Pancreas (tissue), 10 donors: ENCODE measurements at regions not wholly inside any gene's neighbourhood (a gene's known extent, or its start where the extent isn't known, plus 50 kb on each side); places are given as distances from the start of the nearest gene placed in this dataset.

Experiments
- ATAC-seq, 4 donors: fragments of 200-7000 bp; cut with Tn5 transposase; one replicate each; pipeline versions ENCODE4 v1.8.0 to v1.9.1; 2020; ENCODE audit warnings: mild to moderate bottlenecking in 4 of 4, moderate library complexity in 4 of 4
- DNase-seq, 6 donors: peaks; one replicate each; pipeline ENCODE4 v3.0.0-alpha.2; 2020
- FAIRE-seq: peaks from 2 replicates; lab custom pipeline; 2012; peaks lifted over from hg19 to GRCh38; lab: Jason Lieb, UNC
- H3K27ac ChIP-seq, 4 donors: fragments of 200-600 bp; sonication (generic); 1 replicate in 3 of 4; 2 replicates in 1 of 4; pipeline versions ENCODE4 v1.5.0 to v1.8.0; 2020
- H3K27me3 ChIP-seq, 4 donors: fragments of 200-600 bp; one replicate each; pipeline ENCODE4 v1.8.0; 2021
- H3K36me3 ChIP-seq, 3 donors: fragments of 200-600 bp; sonication (generic) in 1 of 3; one replicate each; pipeline versions ENCODE4 v1.5.0 to v1.8.0; 2020 to 2021
- H3K4me1 ChIP-seq, 3 donors: fragments of 200-600 bp; one replicate each; pipeline ENCODE4 v1.8.0; 2021
- H3K4me3 ChIP-seq, 4 donors: fragments of 200-600 bp; sonication (generic) in 2 of 4; one replicate each; pipeline versions ENCODE4 v1.5.0 to v1.8.0; 2020 to 2021
- H3K9me3 ChIP-seq, 4 donors: fragments of 200-600 bp; one replicate each; pipeline ENCODE4 v1.8.0; 2021
- WGBS, 2 donors: extraction: QIAGEN DNeasy Blood & Tissue Kit; methylation state at CpG; one replicate each; pipeline ENCODE4 v1.1.7; 2013; 5-methylcytosine and 5-hydroxymethylcytosine counted together
- intact Hi-C, 3 donors: fragments of 100-400 bp; cut with DNase I; formaldehyde crosslinking; loops; one replicate each; pipeline versions ENCODE4 v1.11.1 to v1.14.2; 2022
- TF ChIP-seq, protein P1 (sequence below), 4 donors: fragments of 200-600 bp; sonication (generic) in 3 of 4; IDR thresholded peaks; one replicate each; pipeline versions ENCODE4 v1.5.0 to v1.8.0; 2021; ENCODE audit warnings: antibody characterized with exemption in 4 of 4
- donor health status: healthy with polysubstance abuse.
- donor health status: DM: no; HTN: no; CAD: no; lungs with moderate emphysema.
- donor health status: DM: no; HTN: no; CAD: no.
- donor health status: control.
- donor health status: control.
- donor health status: Bipolar disorder and iron deficiency.
- donor health status: DM: yes; HTN: yes; CAD: no.
- donor health status: DM: no; HTN: no; CAD: no.
- donor health status: DM: no; HTN: no; CAD: no.
- donor health status: DM: yes; HTN: yes; CAD: no.

DNA sequence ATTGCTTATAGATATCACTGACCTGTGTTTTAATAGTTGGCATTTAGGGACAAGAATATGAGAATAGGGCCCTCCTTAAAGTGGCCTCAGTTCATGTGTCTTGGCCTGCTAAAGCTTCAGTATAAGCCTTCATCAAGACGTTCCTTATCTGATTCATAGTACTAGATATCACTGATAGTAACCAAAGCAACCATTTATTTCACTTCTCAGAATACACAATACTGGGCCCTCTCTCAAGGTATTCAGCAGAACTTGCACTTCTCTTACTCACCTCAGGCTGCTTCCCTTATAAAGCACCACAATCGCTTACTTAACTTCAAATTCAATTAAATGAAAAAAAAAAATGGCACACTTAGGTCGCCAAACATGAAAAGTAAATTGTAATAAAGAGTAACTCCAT lies 259.4 kb upstream of the PCDH7 start:
- intact Hi-C loops, result no loop called here
- no peaks in the 10 kb centered on the region for H3K36me3 ChIP-seq
- 28 to 29% methylated on average over 3 of the region's 3 CpGs for WGBS, 2 donors
- DNase-seq (no peak), ATAC-seq (no peak), FAIRE-seq (no peak)
- no peaks in the 10 kb centered on the region for H3K9me3 ChIP-seq
- H3K4me3 ChIP-seq, result no peak overlapping the region
- no peak overlapping the region for H3K27ac ChIP-seq
- H3K4me1 ChIP-seq, result no peaks in the 10 kb centered on the region
- TF ChIP-seq, protein P1, sequence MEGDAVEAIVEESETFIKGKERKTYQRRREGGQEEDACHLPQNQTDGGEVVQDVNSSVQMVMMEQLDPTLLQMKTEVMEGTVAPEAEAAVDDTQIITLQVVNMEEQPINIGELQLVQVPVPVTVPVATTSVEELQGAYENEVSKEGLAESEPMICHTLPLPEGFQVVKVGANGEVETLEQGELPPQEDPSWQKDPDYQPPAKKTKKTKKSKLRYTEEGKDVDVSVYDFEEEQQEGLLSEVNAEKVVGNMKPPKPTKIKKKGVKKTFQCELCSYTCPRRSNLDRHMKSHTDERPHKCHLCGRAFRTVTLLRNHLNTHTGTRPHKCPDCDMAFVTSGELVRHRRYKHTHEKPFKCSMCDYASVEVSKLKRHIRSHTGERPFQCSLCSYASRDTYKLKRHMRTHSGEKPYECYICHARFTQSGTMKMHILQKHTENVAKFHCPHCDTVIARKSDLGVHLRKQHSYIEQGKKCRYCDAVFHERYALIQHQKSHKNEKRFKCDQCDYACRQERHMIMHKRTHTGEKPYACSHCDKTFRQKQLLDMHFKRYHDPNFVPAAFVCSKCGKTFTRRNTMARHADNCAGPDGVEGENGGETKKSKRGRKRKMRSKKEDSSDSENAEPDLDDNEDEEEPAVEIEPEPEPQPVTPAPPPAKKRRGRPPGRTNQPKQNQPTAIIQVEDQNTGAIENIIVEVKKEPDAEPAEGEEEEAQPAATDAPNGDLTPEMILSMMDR (IDR thresholded peaks at IDR 0.05), result no peak
- H3K27me3 ChIP-seq, result no peaks in the 10 kb centered on the region

- ATAC-seq, result no peak
- 51 to 52% methylated on average over 5 of the region's 5 CpGs for WGBS, 2 donors
- Histone ChIP-seq H3K27ac (no peak overlapping the region), H3K4me1 (no peaks in the 10 kb centered on the region), H3K4me3 (no peak overlapping the region), H3K9me3 (no peaks in the 10 kb centered on the region), H3K36me3 (no peaks in the 10 kb centered on the region), H3K27me3 (no peaks in the 10 kb centered on the region)
- intact Hi-C loops, result no loop called here
- TF ChIP-seq, protein P1 (IDR thresholded peaks at IDR 0.05), result no peak
- no peak for DNase-seq
- no peak for FAIRE-seq
Measured at GRCh38 chr4:30461218-30461617, 259.0 kb upstream of the PCDH7 start.

- whole genome bisulfite sequencing, 2 donors, result 65 to 80% methylated on average over 6 of the region's 6 CpGs
- Histone ChIP-seq H3K4me1 (no peaks in the 10 kb centered on the region), H3K9me3 (no peaks in the 10 kb centered on the region), H3K4me3 (no peak overlapping the region), H3K27me3 (no peaks in the 10 kb centered on the region), H3K36me3 (no peaks in the 10 kb centered on the region), H3K27ac (no peak overlapping the region)
- FAIRE-seq (no peak), DNase-seq (no peak), ATAC-seq (no peak)
- TF ChIP-seq, protein P1 (IDR thresholded peaks at IDR 0.05), result no peak
- intact Hi-C loops, result no loop called here
Measured at GRCh38 chr4:30462445-30463090, 257.6 kb upstream of the PCDH7 start.

DNA sequence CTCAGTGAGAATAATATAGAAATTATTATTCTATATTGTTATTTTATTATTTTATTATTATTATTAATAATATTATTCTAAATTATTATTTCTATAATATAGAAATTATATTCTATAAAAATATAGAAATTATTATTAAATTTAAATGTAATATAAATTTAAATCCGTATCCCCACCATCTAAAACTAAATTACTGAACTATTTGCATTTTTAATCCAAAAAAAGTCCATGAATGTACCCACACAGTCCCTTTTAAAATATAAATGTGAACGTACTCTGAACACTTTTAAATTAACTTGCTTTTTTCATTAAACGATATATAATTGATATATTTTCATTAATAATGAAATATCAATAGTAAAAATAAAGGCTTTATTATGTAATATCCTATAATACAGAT lies 248.3 kb upstream of the PCDH7 start:
- FAIRE-seq (peak; percentile 96), ATAC-seq (no peak), DNase-seq (no peak)
- no peaks in the 10 kb centered on the region for H3K4me1 ChIP-seq
- WGBS, 2 donors, result 46 to 60% methylated on average over 3 of the region's 3 CpGs
- H3K27me3 ChIP-seq, result no peaks in the 10 kb centered on the region
- no peaks in the 10 kb centered on the region for H3K36me3 ChIP-seq
- H3K4me3 ChIP-seq, result no peak overlapping the region
- H3K9me3 ChIP-seq, result no peaks in the 10 kb centered on the region
- TF ChIP-seq, protein P1 (IDR thresholded peaks at IDR 0.05), result no peak
- intact Hi-C loops, result no loop called here
- no peak overlapping the region for H3K27ac ChIP-seq

GRCh38 chr4:30473225-30473624 lies 246.9 kb upstream of the PCDH7 start:
- Histone ChIP-seq H3K27me3 (no peaks in the 10 kb centered on the region), H3K4me3 (no peak overlapping the region), H3K9me3 (no peaks in the 10 kb centered on the region), H3K36me3 (no peaks in the 10 kb centered on the region), H3K4me1 (no peaks in the 10 kb centered on the region), H3K27ac (no peak overlapping the region)
- no peak for FAIRE-seq
- no peak for ATAC-seq
- DNase-seq, result no peak
- TF ChIP-seq, protein P1 (IDR thresholded peaks at IDR 0.05), result no peak
- intact Hi-C loops, result no loop called here
- 47% methylated on average over 2 of the region's 2 CpGs for WGBS, 2 donors
